MCF 10A (cell line): ENCODE measurements at regions not wholly inside any gene's neighbourhood (a gene's known extent, or its start where the extent isn't known, plus 50 kb on each side); places are given as distances from the start of the nearest gene placed in this dataset.
"Not testable (repeated sequence)": the region's sequence is repeated elsewhere in the genome, so short reads cannot be mapped to it uniquely, and the experiment has no call there.

Experiments
- BruUV-seq: library from RNA; stranded (reverse); fragments of 400-500 nt; replicated peaks from 2 replicates; lab custom pipeline; 2021; lab: Mats Ljungman, UMichigan
- CTCF ChIA-PET: fragments of 300-600 bp; sonication (Branson Sonifier 250); formaldehyde crosslinking; extraction: SDS; loops from one replicate; lab custom pipeline; 2021; ENCODE audit warnings: antibody characterized with exemption, inconsistent platforms; lab: Yijun Ruan, JAX
- POLR2A ChIA-PET: fragments of 300-600, 350-650 bp; sonication (Branson Sonifier 250); formaldehyde crosslinking; extraction: SDS; loops from one replicate; lab custom pipeline; 2020; ENCODE audit warnings: antibody characterized with exemption, inconsistent platforms; lab: Yijun Ruan, JAX
- DNase-seq: peaks from one replicate; pipeline ENCODE4 v3.0.0-alpha.2; 2018; ENCODE audit not compliant: unreplicated experiment
- H3K27ac Mint-ChIP-seq: one replicate; pipeline ENCODE4 v1.8.0; 2022; ENCODE audit warnings: mild to moderate bottlenecking, low read depth, mixed read lengths; ENCODE audit not compliant: unreplicated experiment
- H3K27me3 Mint-ChIP-seq: one replicate; pipeline ENCODE4 v1.8.0; 2022; ENCODE audit warnings: mixed read lengths; ENCODE audit not compliant: insufficient read depth, unreplicated experiment
- H3K36me3 Mint-ChIP-seq: one replicate; pipeline ENCODE4 v1.8.0; 2022; ENCODE audit warnings: mild to moderate bottlenecking, moderate library complexity, mixed read lengths; ENCODE audit not compliant: insufficient read depth, unreplicated experiment
- H3K4me1 Mint-ChIP-seq: one replicate; pipeline ENCODE4 v1.8.0; 2022; ENCODE audit warnings: mixed read lengths; ENCODE audit not compliant: insufficient read depth, unreplicated experiment
- H3K4me3 Mint-ChIP-seq: one replicate; pipeline ENCODE4 v1.8.0; 2022; ENCODE audit warnings: mild to moderate bottlenecking, moderate library complexity, mixed read lengths; ENCODE audit not compliant: unreplicated experiment
- H3K9me3 Mint-ChIP-seq: one replicate; pipeline ENCODE4 v1.8.0; 2022; ENCODE audit warnings: mixed read lengths; ENCODE audit not compliant: unreplicated experiment
- CTCF ChIP-seq: fragments of 200-600 bp; IDR thresholded peaks from one replicate; pipeline ENCODE4 v1.8.0; 2022; ENCODE audit warnings: antibody characterized with exemption, mild to moderate bottlenecking; ENCODE audit not compliant: unreplicated experiment
- intact Hi-C: fragments of 100-400 bp; cut with micrococcal nuclease; formaldehyde crosslinking; loops from 2 replicates; pipeline ENCODE4 v1.14.1; 2022

GRCh38 chr1:61028136-61028535, 54.2 kb upstream of the NFIA start:
- CTCF ChIA-PET = interaction anchor here (0.6 to 3.4 kb wide), 4 partner anchors 15 to 747 kb away, joined by 3 to 15 read pairs (median 4); no protein-coding TSS in a partner anchor
- H3K27ac Mint-ChIP-seq = no peak overlapping the region
- no peaks in the 10 kb centered on the region for H3K27me3 Mint-ChIP-seq
- H3K4me3 Mint-ChIP-seq = no peak overlapping the region
- no peaks in the 10 kb centered on the region for H3K36me3 Mint-ChIP-seq
- intact Hi-C loops = no loop called here
- POLR2A ChIA-PET = no interaction called here
- DNase-seq = no peak
- H3K9me3 Mint-ChIP-seq = no peaks in the 10 kb centered on the region
- H3K4me1 Mint-ChIP-seq = no peaks in the 10 kb centered on the region
- no peak for TF ChIP-seq CTCF
- BruUV-seq = no TSS peak

GRCh38 chr1:61018068-61018467, 64.3 kb upstream of the NFIA start:
- intact Hi-C loops = not testable (repeated sequence)

GRCh38 chr1:61017651-61018050, 64.7 kb upstream of the NFIA start:
- ChIA-PET POLR2A (no interaction called here), CTCF (interaction anchor here (0.6 to 0.7 kb wide), 2 partner anchors 33 to 1048 kb away, joined by 3 read pairs; no protein-coding TSS in a partner anchor)
- H3K4me3 Mint-ChIP-seq = no peak overlapping the region
- intact Hi-C loops = no loop called here
- H3K27ac Mint-ChIP-seq = no peak overlapping the region
- no peak for TF ChIP-seq CTCF
- H3K4me1 Mint-ChIP-seq = no peaks in the 10 kb centered on the region
- peaks cover 31% of the 10 kb centered on the region for H3K27me3 Mint-ChIP-seq
- no peaks in the 10 kb centered on the region for H3K36me3 Mint-ChIP-seq
- DNase-seq = no peak
- no TSS peak for BruUV-seq
- no peaks in the 10 kb centered on the region for H3K9me3 Mint-ChIP-seq

More at GRCh38 chr1:61018068-61018467, 64.3 kb upstream of the NFIA start:
- DNase-seq, POLR2A ChIA-PET, BruUV-seq, H3K9me3 Mint-ChIP-seq, H3K4me3 Mint-ChIP-seq, H3K4me1 Mint-ChIP-seq, H3K36me3 Mint-ChIP-seq, H3K27ac Mint-ChIP-seq: not testable (repeated sequence)
- CTCF ChIA-PET = interaction anchor here (0.7 kb wide), 1 partner anchor 32 kb away, joined by 3 read pairs; no protein-coding TSS in a partner anchor
- H3K27me3 Mint-ChIP-seq = peaks cover 31% of the 10 kb centered on the region

GRCh38 chr1:61013946-61014667, 68.3 kb upstream of the NFIA start:
- peaks cover 31% of the 10 kb centered on the region for H3K27me3 Mint-ChIP-seq
- no peak overlapping the region for H3K4me3 Mint-ChIP-seq
- intact Hi-C loops = no loop called here
- no peaks in the 10 kb centered on the region for H3K9me3 Mint-ChIP-seq
- ChIA-PET POLR2A (interaction anchor here (0.7 kb wide), 1 partner anchor 29 kb away, joined by 3 read pairs; no protein-coding TSS in a partner anchor), CTCF (interaction anchor here (0.8 to 1.0 kb wide), 2 partner anchors 36 to 326 kb away, joined by 4 read pairs; no protein-coding TSS in a partner anchor)
- BruUV-seq = no TSS peak
- no peak for TF ChIP-seq CTCF
- no peaks in the 10 kb centered on the region for H3K4me1 Mint-ChIP-seq
- no peak for DNase-seq
- H3K27ac Mint-ChIP-seq = no peak overlapping the region
- no peaks in the 10 kb centered on the region for H3K36me3 Mint-ChIP-seq
